Stimulated activated CD4-positive, alpha-beta T cell treated with anti-CD3 and anti-CD28 coated beads, TNF-alpha, amount 100 ng/mL, for 1 hour (primary cell): ENCODE measurements at regions not wholly inside any gene's neighbourhood (a gene's known extent, or its start where the extent isn't known, plus 50 kb on each side); places are given as distances from the start of the nearest gene placed in this dataset.
"Not testable (repeated sequence)": the region's sequence is repeated elsewhere in the genome, so short reads cannot be mapped to it uniquely, and the experiment has no call there.

Experiments used
- DNase-seq, 3 donors: peaks; one replicate each; pipeline ENCODE4 v3.0.0-alpha.2; 2020; ENCODE audit warnings: low read depth in 3 of 3, low spot score in 1 of 3

DNA sequence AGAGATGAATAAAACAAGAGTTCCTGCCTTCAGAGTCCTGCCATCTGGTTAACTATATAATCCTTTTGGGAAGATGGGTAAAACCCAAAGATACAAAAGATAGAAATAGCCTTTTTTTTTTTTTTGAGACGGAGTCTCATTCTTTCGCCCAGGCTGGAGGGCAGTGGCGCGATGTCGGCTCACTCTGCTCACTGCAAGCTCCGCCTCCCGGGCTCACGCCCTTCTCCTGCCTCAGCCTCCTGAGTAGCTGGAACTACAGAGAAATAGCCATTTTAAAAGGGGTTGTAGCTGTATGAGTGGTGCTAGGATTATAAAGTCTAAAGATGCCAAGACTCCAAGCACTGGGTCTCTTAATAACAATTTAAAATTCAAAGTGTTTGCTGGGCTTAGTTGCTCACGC is 97.2 kb downstream of the KDR start:
- DNase-seq: no peak

DNA sequence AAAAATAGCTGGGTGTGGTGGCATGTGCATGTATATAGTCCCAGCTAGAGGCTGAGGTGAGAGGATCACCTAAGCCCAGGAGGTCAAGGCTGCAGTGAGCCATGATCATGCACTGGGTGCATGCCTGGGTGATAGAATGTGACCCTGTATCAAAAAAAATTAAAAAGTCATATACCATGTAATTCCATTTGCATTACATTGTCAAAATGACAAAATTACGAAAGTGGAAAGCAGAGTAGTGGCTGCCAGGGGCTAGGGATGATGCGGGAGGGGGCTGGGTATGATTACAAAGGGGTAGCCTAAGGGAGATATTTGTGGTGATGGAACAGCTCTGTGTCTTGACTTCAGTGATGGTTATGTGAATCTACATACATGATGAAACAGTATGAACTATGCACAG is 97.8 kb downstream of the KDR start:
- DNase-seq: no peak

DNA sequence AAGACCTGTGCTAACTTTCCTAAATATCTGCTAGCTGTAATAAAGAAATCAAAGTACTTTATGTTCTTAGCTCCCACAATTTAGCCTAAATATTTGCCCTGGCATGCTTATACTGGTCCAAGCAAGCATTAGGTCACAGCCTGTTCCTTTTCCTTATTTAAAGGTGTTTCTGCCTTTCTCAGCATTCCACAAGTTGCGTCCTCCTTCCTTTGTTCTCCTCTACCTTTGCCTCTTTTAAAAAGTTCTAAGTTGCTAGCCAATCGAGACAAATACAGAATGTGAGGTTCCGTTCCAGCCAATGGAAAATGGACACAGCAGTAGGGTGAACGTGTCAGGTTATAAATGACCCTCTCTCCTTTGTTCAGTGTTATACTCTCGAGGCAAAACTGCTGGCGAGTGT is 99.9 kb downstream of the KDR start:
- not testable (repeated sequence) for DNase-seq

DNA sequence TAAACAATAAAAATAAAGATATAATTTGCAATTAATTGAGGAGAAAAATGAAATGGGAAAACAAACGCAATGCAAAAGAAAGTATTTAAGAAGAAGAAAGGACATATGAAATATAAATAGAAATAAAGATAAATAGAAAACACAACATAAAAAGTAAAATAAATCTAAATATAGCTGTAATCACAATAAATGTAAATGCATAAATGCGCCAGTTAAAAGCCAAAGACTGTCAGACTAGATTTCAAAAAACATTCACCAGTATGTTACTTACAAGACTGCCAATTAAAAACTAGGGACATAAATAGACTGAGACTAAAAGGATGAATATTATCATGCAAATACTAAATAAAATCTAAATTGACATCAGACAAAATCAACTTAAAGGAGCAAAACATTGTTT is 102.4 kb downstream of the KDR start:
- no peak for DNase-seq

DNA sequence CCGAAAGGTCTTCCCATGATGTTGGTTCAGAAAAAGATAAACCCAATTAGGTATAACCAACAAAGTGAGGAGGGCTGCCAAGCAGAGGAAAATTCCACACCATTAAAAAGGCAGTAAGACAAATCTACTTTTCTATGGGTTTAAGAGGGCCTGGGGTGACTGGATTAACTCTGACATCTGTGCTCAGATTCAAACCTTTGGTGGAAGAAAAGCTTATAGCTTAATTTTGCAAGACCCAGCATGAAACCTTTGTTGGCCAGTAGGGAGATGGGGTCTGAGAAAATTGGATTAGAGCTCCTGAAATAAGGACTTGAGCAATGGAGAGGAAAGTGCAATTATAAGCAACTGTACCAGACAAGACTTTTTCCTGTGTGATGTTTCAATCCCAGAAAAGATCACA is 104.2 kb downstream of the KDR start:
- no peak for DNase-seq

DNA sequence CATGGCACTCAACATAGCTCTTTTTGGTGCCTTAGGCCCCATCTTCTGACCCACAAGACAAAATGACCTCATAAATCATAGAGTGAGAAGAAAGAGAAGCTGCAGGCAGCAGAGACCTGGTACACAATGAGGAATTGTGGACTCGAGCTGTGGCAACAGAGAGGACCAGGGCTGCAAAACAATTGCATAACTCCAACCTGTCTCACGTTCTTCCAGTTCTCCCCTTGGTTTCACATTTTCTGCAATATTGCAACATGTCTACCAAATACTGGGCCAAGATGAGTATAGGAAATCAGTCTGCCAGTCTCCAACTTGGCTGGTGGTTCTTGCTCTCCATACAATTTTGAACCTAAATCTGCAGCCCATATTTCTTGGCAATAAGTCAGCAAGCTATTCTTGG is 105.3 kb downstream of the KDR start:
- DNase-seq: no peak

DNA sequence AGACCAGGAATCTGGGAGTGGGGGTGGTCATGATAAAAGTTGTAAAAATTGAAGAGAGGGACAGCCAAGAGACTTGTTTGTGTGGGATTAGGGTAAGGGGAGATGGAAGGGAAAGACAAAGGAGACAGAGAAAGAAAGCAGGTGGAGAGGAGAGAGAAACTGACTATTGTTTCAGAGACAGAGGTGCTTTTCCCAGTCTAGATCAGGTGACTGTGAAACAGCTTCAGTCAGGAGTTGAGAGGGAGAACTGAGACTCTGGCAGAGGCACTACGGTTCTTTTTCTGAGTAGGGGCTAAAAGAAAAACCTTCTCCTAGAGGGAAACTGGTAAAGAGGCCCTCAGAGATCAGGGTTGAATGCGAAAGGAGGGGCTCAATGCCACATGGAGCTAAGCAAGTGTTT is 106.4 kb downstream of the KDR start:
- DNase-seq: no peak

DNA sequence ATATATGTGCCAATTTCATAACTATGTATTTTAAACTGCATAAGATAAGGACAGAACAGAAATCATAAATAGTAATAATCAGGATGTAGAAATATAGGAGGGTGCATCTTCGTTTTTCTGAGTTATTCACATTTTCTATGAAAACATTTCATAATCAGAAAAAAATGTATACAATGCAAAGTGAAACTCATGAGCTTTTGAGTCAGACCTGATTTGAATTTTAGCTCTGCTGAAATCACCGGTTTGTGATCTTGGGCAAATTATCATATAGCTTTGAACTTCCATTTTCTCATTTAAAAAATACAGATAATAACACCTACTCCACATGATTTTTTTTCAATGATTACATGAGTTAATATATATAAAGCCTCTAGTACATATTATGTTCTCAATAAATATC is 106.9 kb downstream of the KDR start:
- DNase-seq: no peak

DNA sequence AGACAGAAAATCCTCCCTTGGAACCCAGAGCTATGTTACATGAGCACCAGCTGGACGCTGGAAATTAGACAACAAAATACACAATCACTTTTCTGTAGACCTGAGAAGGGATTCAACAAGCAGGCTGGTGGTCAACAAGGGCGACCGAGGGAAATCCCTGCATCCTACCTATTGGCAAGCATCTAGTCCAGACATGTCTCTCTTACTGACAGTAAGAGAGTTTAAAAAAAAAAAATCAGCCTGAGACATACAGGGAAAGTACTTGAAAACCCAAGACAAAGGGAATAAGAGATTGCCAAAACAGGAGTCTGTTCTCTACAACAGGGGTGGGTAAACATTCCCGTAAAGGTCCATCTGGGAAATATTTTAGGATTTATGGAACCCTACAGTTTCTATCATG is 108.0 kb downstream of the KDR start:
- no peak for DNase-seq

DNA sequence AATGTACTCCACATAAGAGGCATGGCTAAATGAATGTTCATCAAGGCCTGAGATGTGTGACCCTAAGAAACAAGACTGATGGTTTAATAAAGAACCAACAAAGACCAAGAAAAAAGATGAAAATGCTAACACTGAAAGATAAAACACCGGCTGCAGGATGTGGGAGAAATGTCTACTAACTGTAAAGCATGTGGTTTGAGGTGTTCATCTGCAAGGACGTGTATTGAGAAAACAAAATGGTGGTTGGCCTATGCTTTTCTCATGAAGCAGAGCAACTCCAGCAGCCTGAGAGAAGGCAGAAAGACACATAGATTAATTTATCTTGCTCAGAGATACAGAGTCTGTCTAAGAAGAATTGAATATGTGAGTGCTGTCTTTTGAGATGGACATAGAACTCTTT is 109.3 kb downstream of the KDR start:
- DNase-seq: no peak

DNA sequence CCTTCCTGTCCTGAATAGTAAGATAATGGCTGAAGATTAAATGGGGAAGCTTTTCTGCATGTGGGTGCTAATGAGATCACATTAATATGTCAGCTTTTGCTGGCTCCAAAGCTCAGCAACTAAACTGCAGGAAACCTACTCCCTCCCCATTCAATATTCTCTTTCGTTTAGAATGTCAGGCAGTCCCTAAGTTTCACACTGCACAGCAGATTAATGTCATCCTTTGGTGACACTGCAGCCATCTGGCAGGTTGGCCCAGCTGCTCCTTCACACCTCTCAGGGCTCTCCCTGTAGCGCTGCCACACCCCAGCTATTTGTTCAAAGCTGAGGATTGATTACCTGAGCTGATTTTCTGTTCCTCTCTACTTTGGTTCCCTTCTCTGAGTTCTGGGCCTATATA is 110.5 kb downstream of the KDR start:
- DNase-seq: no peak

DNA sequence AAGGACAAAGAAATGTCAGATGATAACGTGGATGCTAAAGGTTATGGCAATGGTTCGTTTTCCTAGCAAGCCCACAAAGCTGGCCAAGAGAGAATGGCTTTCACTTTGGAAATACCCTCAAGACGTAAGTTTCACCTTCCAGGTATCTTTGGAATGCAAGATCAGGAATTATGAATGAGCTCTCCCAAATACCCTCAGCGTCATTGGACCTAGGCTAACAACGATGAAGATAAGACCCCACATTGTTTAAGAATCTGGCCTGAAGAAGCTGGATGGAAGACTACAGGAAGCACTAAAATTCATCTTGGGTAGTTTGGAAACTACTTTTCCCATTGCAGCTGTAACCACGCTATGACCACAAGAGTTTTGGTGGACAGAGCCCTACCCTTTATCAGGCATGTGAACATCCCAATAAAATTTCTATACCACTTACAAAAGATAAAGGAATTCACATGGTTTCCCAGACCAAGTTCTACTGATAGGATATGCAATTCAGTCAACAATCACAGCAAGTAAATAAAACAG is 111.9 kb downstream of the KDR start:
- DNase-seq: no peak

DNA sequence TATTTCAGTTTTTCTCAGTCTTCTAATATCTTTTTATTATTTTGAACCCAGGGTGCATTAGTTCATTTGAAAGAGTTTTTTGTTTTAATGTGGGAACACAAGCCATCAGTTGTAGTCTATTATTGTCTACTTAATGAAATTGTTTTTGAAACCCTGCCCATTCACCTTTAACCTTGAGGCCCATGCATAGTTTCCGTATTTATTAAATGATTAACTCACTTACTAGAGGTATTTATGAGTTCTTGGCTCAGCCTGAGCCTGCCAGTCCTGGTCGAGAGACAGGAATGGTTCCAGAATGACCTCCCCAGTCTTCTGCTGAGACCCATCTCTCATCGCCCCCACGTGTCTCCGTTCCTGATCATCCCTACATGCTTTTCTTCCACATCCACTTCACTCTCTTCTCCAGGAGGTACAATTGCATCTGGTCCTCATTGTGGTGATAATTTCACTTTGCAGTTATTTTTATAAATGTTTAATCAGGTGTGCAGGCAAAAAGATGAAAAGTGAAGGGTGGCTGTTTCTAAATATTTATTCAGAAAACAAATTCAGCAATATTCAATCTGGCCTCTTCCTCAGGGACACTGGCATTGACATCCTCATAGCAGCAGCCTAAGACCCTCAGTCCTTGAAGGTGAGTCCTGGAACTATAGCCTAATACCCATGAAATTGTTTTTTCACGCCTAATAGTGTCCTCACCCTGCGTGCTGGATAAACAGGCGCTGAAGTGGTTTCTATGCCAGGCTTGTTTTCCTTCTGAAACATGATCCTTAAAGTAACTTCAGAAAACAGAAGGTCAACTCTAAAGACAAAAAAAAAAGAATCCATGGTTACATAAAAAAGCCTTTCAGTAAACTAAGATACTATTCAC is 112.8 kb downstream of the KDR start:
- DNase-seq: no peak

DNA sequence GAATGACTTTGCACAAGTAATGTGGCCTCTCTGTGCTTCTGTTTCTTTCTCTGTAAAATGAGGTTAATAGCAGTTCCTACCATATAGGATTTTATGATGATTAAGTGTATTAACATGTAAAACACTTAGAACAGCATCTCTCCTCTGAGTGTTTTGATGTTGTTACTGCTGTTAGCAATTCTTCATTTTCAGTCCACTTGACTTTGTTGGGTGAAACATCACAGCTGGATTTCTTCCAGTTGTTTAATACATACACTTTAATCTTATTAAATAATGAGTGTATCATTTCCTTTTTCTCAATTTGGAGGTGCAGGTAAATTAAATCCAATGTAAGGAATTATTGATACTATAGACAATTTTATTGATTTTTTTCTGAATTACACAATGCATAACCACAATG is 113.6 kb downstream of the KDR start:
- no peak for DNase-seq

DNA sequence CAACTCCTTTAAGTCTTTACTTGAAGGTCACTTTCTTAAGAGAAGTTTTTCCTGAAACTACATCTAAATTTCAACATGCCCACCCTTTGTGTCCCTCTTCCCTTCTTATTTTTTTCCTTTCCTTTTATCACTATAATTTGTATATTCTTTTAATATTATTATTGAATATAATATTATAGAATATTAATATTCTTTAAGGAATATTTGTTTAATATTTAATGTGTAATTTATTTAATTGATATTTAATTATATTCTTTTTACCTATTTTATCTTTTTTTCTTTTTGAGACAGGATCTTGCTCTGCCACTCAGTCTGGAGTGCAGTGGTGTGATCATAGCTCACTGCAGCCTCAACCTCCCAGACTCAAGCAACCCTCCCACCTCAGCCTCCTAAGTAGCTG is 114.8 kb downstream of the KDR start:
- DNase-seq: no peak

DNA sequence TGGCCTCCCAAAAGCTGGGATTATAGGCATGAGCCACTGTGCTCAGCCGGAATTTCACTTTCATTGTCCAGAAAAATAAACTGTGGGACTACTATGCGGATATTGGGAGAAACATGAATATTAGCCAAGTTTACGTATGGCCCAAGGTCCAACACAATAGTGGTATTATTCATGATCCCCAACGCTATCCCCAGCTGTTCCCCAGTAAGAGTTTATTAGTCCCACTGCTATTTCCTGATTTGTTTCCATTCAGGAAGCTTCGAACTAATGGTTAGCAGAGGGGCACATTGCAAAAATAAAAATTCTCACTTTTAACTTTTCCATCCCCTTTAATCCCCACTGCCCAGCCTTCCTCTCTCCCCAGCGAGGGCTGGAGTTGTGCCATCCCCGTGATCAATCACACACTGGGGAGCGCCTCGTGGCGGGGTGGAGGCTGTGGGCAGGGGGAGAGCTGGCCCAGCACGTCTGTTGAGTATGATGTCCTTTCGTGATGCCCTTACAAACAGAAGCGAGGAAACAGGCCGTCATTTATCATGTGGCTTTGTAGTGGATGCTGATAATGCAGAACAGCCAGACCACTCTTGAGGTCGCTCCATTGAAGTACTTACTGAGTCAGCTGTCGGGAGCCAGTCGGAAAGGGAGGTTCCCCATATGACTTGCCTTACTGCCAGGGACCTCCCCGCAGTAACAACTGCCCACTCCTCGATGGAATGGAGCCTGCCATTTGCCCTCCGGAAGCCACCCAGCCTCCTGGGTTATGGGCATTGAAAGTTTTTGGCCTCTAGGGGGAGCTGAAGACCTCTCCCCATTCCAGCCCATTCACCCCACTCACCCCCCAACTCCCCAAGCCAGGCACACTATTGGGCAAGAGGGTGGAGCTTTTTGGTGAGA is 117.0 kb downstream of the KDR start:
- no peak for DNase-seq

DNA sequence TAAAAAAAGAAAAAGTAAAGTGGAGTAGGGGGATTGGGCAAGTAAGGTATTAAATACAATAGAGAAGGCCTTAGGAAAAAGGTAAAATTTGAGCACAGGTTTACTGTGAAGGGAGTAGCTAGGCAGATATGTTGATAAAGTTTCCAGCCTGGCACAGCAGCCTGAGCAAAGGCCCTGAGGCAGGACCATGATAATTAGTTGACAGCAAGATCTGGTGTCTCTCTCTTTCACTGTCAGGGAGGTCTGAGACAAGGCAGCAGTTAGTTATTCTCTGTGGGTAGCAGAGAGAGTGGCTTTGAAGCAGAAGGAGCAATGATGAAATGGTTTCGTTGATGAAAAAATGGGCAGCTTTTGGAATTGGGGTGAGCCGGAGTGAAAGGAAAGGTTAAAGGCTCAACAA is 119.5 kb downstream of the KDR start:
- DNase-seq: no peak

DNA sequence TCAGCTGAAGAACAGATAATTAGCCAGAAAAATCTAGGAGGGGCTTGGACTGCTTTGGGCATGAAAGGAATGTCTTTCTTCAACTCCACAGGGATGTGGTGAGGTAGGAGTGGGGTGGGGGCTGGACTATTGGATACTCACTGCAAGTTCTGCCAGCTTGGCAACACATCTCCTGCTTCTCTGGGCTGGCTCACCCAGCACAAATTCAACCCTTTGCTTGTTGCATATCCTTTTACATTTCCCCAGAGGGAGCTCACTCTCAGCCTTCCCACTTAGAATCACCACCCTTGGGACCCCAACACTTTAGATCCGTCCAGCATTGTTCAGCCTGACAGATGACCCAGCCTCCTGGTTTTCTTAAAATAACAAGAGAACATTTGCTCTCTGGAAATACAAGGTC is 120.6 kb downstream of the KDR start:
- no peak for DNase-seq

DNA sequence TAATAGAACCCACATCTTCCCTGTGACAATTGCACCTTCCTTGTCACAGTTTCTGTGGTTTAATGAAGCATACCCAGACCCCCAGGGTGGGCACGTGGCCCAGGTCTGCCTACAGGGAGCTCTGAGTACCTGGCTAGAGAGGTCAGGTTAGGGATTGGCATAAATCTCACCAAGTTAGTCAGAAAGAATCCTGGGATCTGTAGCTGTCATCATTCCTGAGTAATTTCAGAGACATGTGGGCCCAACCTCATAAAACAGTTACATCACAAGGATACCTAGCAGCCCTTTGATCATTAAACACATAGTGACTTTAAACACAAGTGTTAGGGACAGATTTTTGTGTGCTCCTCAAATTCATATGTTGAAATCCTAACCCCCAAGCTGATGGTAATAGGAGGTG is 123.0 kb downstream of the KDR start:
- no peak for DNase-seq

DNA sequence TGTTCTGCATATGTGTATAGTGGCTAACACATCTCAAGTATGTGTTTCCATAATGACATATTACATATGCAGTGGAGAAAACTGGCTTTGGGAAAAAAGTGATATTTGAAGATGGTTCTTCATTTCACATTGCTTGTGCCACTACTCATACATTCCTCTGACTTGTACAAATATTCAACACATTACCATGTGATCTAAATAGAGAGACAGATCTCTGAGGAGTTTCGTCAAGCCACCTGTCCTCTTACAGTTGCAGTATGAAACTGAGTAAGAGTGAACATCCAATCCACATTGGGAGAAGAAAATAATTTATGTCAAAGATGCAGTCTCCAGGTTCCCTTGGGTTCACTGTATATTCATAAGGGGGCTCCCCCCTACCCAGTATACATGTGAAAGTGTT is 123.9 kb downstream of the KDR start:
- no peak for DNase-seq

DNA sequence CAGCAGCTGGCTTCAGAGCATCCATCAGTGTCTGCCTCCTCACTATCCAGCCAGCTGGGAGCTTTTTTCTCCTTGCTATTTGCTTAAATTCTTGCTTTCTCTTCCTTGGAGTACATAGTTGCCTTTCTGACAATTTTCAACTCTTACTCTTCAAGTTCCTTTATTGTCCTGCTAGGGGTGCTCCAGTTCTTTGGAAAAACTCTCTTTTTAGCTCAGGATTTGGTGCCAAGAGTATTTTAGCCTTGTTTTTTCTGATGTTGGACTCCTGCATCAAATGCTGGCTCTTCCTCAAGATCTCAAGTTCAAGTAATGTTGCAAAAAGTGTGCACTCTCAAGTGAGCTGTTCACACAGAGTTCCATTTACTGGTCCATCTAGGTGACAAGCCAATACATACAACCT is 126.4 kb downstream of the KDR start:
- DNase-seq: no peak

DNA sequence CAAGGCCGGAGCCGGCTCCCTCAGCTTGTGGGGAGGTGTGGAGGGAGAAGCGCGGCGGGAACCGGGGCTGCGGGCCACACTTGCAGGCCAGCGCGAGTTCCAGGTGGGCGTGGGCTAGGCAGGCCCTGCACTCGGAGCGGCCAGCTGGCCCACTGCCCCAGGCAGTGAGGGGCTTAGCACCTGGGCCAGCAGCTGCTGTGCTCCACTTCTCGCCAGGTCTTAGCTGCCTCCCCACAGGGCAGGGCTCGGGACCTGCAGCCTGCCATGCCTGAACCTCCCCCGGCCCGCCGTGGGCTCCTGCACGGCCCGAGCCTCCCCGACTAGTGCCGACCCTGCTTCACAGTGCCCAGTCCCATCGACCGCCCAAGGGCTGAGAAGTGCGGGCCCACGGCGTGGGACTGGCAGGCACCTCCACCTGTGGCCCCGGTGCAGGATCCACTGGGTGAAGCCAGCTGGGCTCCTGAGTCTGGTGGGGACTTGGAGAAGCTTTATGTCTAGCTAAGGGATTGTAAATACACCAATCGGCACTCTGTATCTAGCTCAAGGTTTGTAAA is 131.8 kb downstream of the KDR start:
- DNase-seq: not testable (repeated sequence)
